ENCODE measurements at regions not wholly inside any gene's neighbourhood (a gene's known extent, or its start where the extent isn't known, plus 50 kb on each side); places are given as distances from the start of the nearest gene placed in this dataset.
"Not testable (repeated sequence)": the region's sequence is repeated elsewhere in the genome, so short reads cannot be mapped to it uniquely, and the experiment has no call there.

DNA sequence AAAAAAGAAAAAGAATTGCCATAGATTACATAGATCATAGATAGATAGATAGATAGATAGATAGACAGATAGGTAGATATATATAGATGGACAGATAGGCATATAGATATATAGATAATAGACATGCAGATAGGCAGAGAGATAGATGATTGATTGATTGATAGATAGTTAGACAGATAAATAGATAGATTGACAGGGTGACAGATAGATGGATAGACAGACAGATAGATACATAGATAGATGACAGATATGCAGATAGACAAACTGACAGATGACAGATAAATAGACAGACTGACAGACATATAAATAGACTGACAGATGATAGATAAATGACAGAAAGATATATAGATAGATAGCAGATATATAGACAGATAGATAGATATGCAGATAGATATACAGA lies 474.0 kb downstream of the IRS2 start:
- DNase-seq, result no peak

DNA sequence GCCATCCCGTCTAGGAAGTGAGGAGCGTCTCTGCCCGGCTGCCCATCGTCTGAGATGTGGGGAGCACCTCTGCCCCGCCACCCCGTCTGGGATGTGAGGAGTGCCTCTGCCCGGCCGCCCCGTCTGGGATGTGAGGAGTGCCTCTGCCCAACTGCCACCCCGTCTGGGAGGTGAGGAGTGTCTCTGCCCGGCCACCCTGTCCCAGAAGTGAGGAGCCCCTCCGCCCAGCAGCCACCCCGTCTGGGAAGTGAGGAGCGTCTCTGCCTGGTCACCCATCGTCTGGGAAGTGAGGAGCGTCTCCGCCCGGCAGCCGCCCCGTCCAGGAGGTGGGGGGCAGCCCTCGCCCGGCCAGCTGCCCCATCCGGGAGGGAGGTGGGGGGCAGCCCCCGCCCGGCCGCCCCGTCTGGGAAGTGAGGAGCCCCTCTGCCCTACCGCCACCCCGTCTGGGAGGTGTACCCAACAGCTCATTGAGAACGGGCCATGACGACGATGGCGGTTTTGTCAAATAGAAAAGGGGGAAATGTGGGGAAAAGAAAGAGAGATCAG lies 474.9 kb downstream of the IRS2 start:
- not testable (repeated sequence) for DNase-seq

DNA sequence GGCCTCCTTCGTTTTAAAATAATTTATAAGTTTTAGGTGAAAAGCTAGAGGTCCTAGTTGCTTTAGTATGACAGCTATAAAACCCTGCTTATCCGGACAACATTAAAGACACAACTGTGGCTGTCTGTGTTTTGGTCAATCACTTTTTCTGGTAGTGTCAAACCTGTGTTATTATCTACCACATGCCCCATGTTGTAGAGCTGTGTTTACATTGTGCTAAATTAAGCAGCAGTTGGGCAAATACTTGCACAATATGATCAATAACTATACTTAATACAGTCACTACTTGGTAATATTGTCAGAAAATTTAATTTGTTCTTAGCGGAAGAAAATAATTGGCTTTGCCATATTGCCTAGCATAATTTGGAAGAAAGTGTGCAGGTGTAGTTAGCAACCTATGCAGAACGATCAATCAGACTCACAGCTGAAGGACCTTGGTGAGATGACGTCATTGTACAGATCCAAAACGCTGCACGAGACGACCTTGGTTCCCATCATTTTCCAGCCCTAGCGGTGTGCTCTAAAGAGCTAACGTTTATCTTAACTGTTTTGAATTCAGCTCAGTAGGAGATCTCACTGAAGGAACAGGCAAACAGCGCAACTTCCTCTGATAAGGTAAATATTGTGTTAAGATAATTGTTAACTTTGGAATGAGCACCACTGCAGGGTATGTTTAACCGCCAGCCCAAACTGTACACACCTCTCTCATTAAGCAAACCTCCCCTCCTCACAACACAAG lies 476.6 kb downstream of the IRS2 start:
- peak; percentile 22 for DNase-seq

DNA sequence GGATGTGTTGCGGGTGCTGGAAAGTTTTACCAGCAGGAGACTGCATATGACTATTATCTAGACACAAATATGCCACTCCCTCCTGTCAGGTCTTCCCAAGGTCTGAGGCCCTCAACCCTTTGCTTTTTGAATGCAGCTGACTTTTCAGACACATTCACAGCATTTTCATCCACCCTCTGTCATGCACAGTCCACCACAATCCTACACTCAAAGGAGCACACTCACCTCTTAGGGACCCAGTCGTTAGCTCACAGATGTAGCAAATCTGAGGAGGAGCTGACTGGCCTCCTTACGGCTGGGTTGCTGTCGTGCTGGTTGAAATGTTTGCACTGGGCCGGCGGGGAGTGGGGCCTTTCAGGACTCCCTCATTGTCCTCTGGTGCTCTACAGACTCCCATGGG lies 479.4 kb downstream of the IRS2 start:
- DNase-seq, result no peak

DNA sequence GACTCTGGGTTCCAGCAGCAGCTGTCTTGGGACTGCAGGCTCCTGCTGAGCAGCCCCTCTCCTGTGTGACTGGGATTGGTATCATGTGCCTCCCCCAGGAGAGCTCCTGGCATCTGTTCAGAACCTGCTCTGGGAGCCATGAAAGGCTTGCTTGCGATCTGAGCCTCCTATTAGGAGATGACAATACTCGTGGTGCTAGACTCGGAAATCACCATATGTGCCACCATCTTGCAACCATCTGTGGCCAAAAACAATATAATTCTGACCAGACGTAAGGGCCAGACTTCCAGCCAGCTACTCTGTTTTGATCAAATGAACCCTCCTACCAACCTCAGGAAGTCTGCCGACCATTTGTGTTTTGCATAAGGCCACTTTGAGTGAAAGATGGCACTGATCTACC lies 484.7 kb downstream of the IRS2 start:
- no peak for DNase-seq

DNA sequence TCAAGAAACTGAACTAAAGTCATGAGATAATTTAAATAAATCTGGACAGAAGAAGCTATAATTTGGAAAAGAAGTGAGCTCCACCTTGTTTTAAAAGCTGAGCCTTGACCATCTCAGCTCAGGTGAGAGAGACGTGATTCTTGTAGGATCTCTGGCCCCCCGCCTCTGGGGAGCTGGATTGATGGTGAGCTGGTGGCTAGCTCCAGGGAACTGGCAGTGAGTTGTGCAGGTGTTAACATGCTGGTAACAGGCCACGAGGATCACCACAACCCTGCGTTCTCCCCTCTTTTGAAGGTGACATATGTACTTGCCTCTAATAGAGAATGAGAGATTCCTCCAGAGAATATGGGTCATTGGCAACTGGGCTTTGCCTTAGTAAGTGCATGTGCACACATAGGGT lies 485.1 kb downstream of the IRS2 start:
- no peak for DNase-seq

DNA sequence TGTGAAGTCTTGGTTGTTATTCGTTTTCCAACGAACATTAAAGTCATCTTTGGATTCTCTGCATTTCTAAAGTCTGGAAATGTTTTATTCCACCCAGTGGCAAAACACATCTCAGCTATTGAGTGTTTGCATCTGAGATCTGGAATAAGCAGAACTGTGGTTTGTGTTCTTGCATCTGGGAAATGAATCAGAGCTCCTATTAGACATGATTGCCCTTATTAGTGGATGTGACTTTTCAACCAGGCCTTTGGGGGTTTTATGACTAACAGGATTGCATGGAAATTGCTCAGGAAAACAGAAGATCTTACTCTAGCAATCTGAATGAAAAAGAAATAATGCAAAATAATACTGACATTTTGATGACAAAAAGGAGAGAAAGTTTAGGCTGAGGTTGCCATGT lies 488.8 kb downstream of the IRS2 start:
- no peak for DNase-seq

DNA sequence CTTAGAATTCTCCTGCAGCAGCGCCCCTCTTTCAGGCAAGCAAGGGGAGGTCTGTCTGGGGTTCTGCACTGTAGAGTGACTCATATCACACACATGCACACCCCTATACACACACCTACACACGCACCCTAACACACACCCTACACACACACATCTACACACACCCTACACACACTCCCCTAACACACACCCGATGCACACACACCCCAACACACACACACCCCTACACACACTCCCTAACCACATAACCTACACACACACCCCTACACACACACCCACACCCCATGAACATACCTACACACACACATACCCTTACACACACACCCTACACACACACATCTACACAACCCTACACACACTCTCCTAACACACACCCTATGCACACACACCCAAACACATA lies 493.2 kb downstream of the IRS2 start:
- DNase-seq, result no peak

DNA sequence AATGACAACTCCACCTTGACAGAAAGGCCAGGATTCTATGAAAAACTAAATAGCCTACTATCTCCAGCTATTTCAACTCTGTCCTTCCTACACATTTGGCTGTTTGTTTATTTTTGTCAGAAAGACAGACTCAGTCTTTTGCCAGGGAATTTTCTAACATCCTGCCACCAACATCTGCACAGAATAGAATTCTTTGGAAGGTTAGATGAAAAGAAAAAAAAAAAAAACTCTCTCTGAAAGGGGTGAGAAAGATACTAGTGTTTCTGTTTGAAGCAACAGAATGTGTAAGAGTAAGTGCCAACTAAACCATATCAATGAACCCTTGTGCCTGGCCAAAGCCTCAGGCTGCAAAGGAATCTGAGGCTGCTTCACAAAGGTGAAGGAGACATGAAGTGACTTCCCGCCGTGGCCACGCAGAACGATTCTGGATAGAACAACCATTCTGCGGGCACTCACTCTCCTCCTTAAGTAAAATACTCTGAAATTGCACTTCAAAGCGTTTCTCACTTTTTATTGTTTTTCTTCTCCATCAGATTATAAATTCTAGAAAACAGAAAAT lies 498.2 kb downstream of the IRS2 start:
- no peak for DNase-seq

DNA sequence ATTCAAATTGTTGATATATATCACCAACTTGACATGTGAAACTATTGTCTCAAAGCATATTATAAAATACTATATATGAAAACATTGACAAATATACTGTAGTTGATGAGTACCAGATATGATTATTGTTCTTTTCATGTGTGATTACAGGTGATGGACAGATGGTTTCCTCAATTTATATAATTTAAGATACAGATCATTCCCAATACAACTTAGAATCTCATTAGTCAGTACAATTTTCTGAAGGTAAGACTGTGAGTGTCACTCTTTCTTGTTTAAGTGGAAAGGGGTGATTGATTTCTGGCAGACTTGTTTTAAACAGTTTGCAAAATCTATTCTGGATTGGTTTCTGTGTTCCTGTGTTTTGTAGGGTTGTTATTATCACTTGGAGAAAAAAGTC lies 498.8 kb downstream of the IRS2 start:
- no peak for DNase-seq

DNA sequence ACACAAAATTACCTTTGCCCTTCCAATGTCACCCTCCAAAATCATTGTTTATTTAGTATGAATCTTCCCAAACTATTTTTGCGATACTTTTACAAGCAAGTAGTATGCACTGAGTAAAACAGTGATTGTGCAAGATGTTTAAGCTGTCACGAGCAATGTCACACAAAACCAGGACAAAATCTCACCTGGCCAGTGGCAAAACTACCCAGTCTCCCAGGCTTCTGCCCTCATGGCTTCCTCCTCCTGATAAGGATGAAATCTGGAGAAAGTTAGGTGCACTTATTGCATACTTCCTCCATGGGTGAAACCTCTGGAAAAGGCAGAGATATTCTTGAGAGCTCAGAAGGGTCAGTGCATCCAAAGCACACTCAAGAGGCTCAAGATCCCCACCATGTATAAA lies 500.8 kb downstream of the IRS2 start:
- DNase-seq, result no peak

DNA sequence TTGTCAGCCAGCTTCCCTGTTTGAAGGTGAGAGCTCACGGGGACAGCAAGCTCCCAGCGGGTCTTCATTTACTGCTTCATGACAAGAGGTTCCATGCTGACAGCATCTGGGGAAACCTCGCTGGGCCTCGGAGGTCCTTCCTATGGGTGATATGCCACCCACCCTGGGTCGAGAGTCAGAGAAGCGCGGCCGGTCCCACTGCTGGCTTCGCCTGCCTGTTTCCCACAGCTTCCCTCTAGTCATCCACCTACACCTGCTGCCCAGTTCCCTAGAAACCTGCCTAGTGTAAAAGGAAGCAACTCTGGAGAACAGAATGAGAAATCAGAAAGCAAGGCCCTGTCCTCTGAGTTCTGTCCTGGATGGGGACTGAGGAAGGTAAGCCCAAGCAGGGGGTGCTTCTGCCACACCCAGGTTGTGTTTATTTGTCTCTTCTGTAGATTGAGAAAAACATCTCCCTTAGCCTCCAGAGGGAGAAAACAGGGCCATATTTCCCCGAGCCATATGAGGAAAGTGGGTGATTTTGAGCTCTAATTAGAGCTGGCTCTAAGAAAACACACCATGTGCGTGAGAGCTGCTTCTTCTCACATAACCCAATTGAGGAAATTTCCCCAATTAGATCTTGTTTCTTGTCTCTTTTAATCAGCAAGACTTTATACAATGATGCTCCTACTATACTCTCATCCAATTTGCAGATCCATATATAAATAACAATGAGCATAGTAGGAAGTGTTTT lies 504.3 kb downstream of the IRS2 start:
- DNase-seq, result no peak

DNA sequence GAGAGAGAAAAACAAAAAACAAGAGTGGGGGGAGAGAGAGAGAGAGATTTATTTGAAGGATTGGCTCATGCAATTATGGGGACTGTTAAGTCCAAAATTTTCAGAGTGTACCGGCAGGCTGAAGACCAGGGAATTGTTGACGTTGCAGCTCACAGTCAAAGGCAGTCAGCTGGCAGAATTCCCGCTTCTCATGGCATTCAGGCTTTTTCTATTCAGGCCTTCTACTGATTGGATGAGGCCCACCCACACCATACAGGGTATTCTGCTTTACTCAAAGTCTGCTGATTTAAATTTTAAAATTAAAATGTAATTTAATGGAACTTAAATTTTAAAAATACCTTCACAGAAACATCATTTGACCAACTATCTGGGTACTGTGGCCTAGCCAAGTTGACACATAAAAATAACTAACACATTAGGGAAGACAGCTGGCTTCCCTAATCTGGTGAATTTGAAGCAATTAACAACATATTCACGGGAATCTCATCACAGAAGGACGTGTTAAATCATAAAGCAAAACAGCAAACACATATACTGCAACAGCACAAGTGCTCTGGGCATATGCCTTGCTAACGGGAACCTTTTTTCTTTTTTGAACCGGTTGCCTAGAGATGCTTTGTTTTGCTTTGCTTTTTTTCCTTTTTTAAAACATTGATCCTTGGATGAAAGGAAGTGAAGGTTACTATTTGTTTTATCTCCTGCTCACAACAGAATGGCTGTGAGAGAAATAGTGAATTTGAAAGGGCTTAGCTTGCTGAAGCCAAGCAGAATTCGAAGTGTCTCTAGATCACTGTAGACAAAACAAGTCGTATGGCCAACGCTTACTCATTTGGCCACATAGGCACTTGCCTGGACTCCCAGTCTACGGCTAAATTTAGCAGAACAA lies 505.1 kb downstream of the IRS2 start:
- DNase-seq, result peak; percentile 1

DNA sequence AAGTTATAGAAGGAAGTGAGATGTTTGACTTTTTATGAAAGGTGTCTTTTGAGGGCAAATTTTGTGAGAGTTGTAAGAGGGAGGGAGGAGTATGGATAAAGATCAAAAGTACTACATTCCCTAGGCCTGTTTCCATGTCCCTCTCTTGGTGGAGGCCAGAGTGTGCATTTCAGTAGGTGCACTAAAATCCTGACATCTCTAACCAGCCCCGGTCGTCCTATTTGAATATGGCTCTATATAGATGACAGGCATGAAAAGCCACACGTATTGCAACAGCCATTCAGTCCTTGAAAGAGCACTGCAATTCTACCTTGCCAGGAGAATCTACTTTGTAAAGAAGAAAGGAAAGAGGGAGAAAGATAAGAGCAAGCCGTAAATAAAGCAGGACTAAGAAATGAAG lies 510.1 kb downstream of the IRS2 start:
- no peak for DNase-seq

DNA sequence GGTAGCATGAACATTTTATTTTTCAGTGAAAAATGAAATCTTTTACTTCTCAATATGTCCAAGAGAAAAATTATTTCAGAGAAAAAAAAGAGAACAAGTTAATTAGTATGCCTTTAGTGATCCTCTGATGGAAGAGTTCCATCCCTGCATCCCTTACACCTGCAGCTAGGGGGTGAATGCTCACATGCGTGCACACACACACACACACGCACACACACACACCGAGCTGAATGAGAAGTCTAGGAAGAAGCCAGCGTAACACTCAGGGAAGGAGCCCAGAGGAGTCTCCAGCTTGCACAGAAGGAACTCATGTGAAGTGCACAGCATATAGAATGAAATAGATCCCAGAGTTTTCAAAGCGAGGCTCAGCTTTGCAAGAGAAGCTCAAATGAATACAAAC lies 510.5 kb downstream of the IRS2 start:
- DNase-seq, result no peak

DNA sequence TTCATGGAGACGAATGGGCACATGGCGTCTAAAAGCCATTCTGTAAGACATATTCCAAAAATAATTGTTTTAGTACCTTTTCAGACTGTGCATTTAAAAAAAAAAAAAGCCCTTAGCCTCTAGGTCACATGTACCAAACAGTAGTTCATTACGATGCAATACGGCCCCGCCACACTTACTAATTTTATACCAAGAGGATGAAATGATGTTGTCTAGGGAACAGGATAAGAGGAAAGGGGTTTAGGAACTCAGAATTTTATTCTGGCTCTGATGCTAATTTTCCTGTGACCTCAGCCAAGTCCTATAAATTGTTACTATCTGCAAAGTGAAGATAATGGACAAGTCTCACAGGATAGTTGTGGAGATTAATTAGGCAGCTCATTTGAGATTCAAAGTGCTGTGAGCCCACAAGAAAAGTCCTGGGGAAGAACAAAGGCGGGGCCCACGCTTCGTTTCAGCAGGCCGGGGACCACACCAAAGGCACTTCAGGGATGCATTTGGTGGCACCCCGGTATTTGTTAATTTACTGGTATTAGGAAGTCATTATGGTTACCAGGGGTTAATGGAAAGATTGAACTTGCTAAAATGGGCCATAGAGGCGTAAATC lies 511.1 kb downstream of the IRS2 start:
- no peak for DNase-seq

DNA sequence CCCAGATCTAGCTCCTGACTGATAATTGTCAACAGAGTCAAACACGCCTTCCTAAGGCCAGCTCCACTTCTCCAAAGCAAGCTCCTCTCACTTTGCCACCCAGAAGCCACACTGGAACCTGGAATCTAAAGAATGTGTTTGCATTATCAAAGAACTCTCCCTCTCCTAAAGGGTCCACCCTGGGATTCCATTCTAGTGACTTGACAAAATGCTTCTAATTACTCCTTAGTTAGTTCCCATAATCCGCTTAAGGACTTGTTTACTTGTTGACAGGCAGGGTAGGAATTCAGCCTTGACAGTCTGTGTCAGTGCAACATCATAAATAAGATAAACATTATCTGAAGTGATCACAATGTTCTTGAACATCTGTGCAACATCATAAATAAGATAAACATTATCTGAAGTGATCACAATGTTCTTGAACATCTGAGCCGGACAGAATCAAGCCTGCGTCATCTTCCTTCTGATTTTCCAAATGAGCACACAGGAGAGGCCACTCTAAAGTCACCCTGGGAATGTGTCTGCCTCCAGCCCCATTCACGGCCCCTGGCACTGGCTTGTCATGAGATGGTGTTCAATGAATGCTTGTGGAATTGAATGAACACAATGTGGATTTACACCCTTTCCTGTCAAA lies 512.1 kb downstream of the IRS2 start:
- no peak for DNase-seq

DNA sequence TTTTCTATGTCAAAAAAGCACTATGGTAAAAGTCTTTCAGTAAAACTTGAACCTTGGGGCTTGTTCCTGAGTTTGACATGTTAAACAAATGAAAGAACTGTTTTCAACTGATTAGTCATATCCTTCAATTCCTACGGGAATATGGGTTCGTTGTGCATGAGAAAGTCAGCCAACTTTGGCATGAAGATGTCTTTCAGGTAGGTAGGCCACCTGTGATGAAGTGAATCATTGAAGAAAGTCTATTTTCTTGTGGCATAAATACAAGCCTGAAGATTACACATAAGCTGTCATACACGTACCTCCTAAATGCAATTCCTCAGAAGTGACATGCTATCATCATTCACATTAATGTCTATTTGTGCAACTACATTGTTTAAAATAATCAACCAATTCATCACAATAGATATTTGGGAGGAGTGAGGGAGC lies 513.0 kb downstream of the IRS2 start:
- DNase-seq, result no peak

DNA sequence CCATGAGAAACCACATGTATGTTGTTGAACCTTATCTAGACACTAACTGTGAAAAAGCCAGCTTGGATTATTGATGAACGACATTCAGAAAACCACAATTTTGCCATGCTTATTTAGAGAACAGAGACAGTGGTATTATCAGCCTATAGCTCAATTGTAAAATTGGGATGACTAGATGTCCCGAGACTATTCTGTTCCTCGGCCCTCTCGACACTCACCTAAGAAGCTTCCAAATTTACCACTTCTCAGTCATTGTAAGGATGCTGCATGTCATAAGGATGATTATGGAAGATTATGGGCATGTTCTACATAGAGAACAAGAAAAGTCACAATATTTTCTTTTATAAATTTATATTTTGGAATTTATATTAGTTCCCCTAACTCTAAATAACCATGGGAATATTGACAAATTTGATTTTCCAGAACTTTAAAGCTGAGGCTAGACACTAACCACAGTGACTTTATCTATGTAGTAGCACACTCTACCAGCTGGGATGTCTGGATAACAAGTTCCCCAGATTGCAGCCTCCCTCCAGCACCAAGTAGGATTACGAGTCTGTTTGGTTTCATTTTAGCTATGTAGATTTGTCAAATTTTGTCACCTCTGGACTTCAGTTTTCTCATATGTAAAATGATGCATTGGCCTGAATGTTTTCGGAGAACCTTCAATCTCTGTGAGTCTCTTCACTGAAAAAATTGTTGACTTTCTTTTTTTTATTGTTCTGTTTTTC lies 513.6 kb downstream of the IRS2 start:
- DNase-seq, result no peak

DNA sequence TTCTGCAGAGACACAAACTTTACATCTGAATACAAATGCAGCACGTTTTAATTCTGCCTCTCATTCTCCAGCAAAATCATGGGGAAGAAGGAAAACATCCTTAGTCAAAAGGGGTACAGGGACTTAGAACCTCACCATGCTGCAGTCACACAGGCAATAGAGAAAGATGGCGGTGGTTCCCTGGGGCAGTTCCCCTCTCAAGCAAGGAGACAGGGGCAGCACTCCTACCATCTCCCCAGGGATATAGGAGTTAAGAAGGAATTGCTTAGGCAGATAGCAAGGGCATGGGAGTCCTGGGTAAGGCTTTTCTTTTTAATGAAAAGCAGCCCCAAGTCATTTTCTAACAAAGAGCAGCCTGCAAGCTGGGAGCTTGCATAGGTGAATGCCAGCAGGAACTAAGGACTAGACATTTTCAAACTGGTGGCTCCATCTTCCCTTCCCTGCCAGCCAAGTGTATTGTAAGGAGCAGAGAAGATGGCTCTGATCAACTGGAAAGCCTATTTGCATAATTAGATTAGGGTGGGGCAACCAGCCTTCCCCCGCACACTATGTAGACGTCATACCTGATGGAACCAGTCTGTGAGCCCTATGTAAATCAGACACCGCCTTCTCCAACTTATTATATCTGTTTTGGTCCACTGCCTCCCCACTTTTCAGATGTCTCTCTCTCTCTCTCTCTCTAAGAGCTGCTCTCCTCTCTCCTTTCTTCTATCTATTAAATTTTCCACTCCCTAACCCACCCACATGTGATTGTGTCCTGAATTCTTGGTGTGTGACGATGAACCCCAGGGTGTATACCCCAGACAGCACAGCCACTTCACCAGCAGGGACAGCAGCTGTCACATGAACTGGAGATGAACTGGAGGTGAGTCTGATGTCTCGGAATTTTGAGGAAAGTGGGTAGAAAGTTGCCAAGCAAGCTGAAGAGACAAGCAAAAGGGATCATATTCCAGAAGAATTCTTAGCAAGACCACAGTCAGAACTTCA lies 514.5 kb downstream of the IRS2 start:
- no peak for DNase-seq

Measured in NCI-H2029 (cell line).